Keratinocyte (primary cell): ENCODE measurements at regions not wholly inside any gene's neighbourhood (a gene's known extent, or its start where the extent isn't known, plus 50 kb on each side); places are given as distances from the start of the nearest gene placed in this dataset.

Experiments
- DNase-seq: peaks from one replicate; pipeline ENCODE4 v3.0.0-alpha.2; 2011; ENCODE audit warnings: low read depth, missing footprints, low spot score
- FAIRE-seq: peaks from 2 replicates; lab custom pipeline; 2011; peaks lifted over from hg19 to GRCh38; lab: Jason Lieb, UNC
- H2AFZ ChIP-seq: 2 replicates; pipeline ENCODE4 v1.6.0; 2012; ENCODE audit warnings: low read length, control low read depth, inconsistent platforms; ENCODE audit not compliant: control insufficient read depth
- H3K27ac ChIP-seq: 2 replicates; pipeline ENCODE4 v1.5.1; 2011; ENCODE audit warnings: low read length; ENCODE audit not compliant: control insufficient read depth, insufficient read depth
- H3K27me3 ChIP-seq: 3 replicates; pipeline ENCODE4 v1.6.0; 2011; ENCODE audit warnings: low read length; ENCODE audit not compliant: control insufficient read depth, insufficient read depth; ENCODE audit errors: extremely low read depth
- H3K36me3 ChIP-seq, 2 experiments: 2 replicates in 1 of 2; 3 replicates in 1 of 2; pipeline ENCODE4 v1.5.1; 2011; ENCODE audit warnings: low read length in 2 of 2, mild to moderate bottlenecking in 1 of 2; ENCODE audit not compliant: control insufficient read depth in 2 of 2, insufficient read depth in 2 of 2; ENCODE audit errors: extremely low read depth in 1 of 2
- H3K4me1 ChIP-seq: 3 replicates; pipeline ENCODE4 v1.5.1; 2011; ENCODE audit warnings: low read length; ENCODE audit not compliant: control insufficient read depth, insufficient read depth; ENCODE audit errors: extremely low read depth
- H3K4me2 ChIP-seq: 3 replicates; pipeline ENCODE4 v1.6.0; 2011; ENCODE audit warnings: low read depth, low read length; ENCODE audit not compliant: control insufficient read depth, insufficient read depth; ENCODE audit errors: extremely low read depth
- H3K4me3 ChIP-seq, 3 experiments: fragments of 200-600 bp in 1 of 3; sonication (generic) in 1 of 3; 2 replicates in 2 of 3; 3 replicates in 1 of 3; pipeline ENCODE4 v1.5.1; 2011 to 2016; ENCODE audit warnings: low read length in 3 of 3, mild to moderate bottlenecking in 3 of 3, control low read depth in 2 of 3, inconsistent platforms in 1 of 3, low read depth in 1 of 3, mixed read lengths in 1 of 3, mixed run types in 1 of 3, moderate library complexity in 1 of 3; ENCODE audit not compliant: control insufficient read depth in 2 of 3, insufficient read depth in 2 of 3; ENCODE audit errors: extremely low read depth in 1 of 3
- H3K79me2 ChIP-seq: 2 replicates; pipeline ENCODE4 v1.6.0; 2012; ENCODE audit warnings: low read length; ENCODE audit not compliant: control insufficient read depth, insufficient read depth
- H3K9ac ChIP-seq: 3 replicates; pipeline ENCODE4 v1.6.0; 2011; ENCODE audit warnings: low read length; ENCODE audit not compliant: control insufficient read depth, insufficient read depth; ENCODE audit errors: extremely low read depth
- H3K9me1 ChIP-seq: 3 replicates; pipeline ENCODE4 v1.6.0; 2011; ENCODE audit warnings: low read length; ENCODE audit not compliant: control insufficient read depth, insufficient read depth; ENCODE audit errors: extremely low read depth
- H3K9me3 ChIP-seq: 2 replicates; pipeline ENCODE4 v1.5.1; 2012; ENCODE audit warnings: low read depth, low read length; ENCODE audit not compliant: control insufficient read depth
- H4K20me1 ChIP-seq: 3 replicates; pipeline ENCODE4 v1.6.0; 2011; ENCODE audit warnings: low read length; ENCODE audit not compliant: control insufficient read depth, insufficient read depth; ENCODE audit errors: extremely low read depth
- CTCF ChIP-seq, 3 experiments: IDR thresholded peaks in 1 of 3; conservative IDR thresholded peaks in 1 of 3; optimal IDR thresholded peaks in 1 of 3; 2 replicates in 2 of 3; 3 replicates in 1 of 3; pipeline versions ENCODE3 to v1.5.1; 2011; ENCODE audit warnings: low read length in 3 of 3, mild to moderate bottlenecking in 3 of 3, moderate library complexity in 2 of 3, control low read depth in 1 of 3, inconsistent platforms in 1 of 3; ENCODE audit not compliant: insufficient read depth in 2 of 3; ENCODE audit errors: extremely low read depth in 1 of 3
- EZH2 ChIP-seq: IDR thresholded peaks from one replicate; pipeline ENCODE4 v1.6.1; 2012; ENCODE audit warnings: inconsistent platforms, mild to moderate bottlenecking, low read length, moderate library complexity
- dilution Hi-C: fragments of 300-500 bp; cut with MboI; formaldehyde crosslinking; loops from one replicate; pipeline ENCODE4 v1.7.0; 2020; ENCODE audit warnings: low sequenced_read_pairs; ENCODE audit not compliant: extremely low pct_ligation_motif_present

- H3K9me1 ChIP-seq = no peaks in the 10 kb centered on the region
- DNase-seq = no peak
- no peak overlapping the region for H3K4me2 ChIP-seq
- dilution Hi-C loops = no loop called here
- no peak overlapping the region for H3K27ac ChIP-seq
- no peaks in the 10 kb centered on the region for H3K79me2 ChIP-seq
- no peak for FAIRE-seq
- H3K36me3 ChIP-seq = no peaks in the 10 kb centered on the region
- H3K9ac ChIP-seq = no peak overlapping the region
- H3K4me1 ChIP-seq = no peaks in the 10 kb centered on the region
- H2AFZ ChIP-seq = no peak overlapping the region
- no peak overlapping the region for H3K4me3 ChIP-seq
- H4K20me1 ChIP-seq = no peaks in the 10 kb centered on the region
- H3K9me3 ChIP-seq = no peaks in the 10 kb centered on the region
- H3K27me3 ChIP-seq = no peaks in the 10 kb centered on the region
- TF ChIP-seq EZH2 (no peak), CTCF (optimal IDR thresholded peaks at IDR 0.05 in 1 of 3, IDR thresholded peaks at IDR 0.05 in 1 of 3, conservative IDR thresholded peaks at IDR 0.05 in 1 of 3; ENCODE audit: extremely low read depth in 1 of 3, insufficient read depth in 2 of 3, low read length in 3 of 3) (no peak)
Observed at GRCh38 chr14:105783707-105784106, 257.3 kb downstream of the TMEM121 start.

GRCh38 chr14:105793836-105794235 lies 267.5 kb downstream of the TMEM121 start:
- H3K9me3 ChIP-seq = no peaks in the 10 kb centered on the region
- H3K27ac ChIP-seq = no peak overlapping the region
- H2AFZ ChIP-seq = no peak overlapping the region
- H3K27me3 ChIP-seq = no peaks in the 10 kb centered on the region
- no peak overlapping the region for H3K4me2 ChIP-seq
- FAIRE-seq (no peak), DNase-seq (no peak)
- H3K36me3 ChIP-seq = no peaks in the 10 kb centered on the region
- no peaks in the 10 kb centered on the region for H3K4me1 ChIP-seq
- H3K9me1 ChIP-seq = no peaks in the 10 kb centered on the region
- no peak overlapping the region for H3K4me3 ChIP-seq
- H3K79me2 ChIP-seq = no peaks in the 10 kb centered on the region
- no peaks in the 10 kb centered on the region for H4K20me1 ChIP-seq
- dilution Hi-C loops = no loop called here
- no peak for TF ChIP-seq EZH2
- no peak for TF ChIP-seq CTCF (optimal IDR thresholded peaks at IDR 0.05 in 1 of 3, IDR thresholded peaks at IDR 0.05 in 1 of 3, conservative IDR thresholded peaks at IDR 0.05 in 1 of 3; ENCODE audit: extremely low read depth in 1 of 3, insufficient read depth in 2 of 3, low read length in 3 of 3)
- no peak overlapping the region for H3K9ac ChIP-seq
